ENCODE measurements at regions not wholly inside any gene's neighbourhood (a gene's known extent, or its start where the extent isn't known, plus 50 kb on each side); places are given as distances from the start of the nearest gene placed in this dataset.
"Not testable (repeated sequence)": the region's sequence is repeated elsewhere in the genome, so short reads cannot be mapped to it uniquely, and the experiment has no call there.

DNA sequence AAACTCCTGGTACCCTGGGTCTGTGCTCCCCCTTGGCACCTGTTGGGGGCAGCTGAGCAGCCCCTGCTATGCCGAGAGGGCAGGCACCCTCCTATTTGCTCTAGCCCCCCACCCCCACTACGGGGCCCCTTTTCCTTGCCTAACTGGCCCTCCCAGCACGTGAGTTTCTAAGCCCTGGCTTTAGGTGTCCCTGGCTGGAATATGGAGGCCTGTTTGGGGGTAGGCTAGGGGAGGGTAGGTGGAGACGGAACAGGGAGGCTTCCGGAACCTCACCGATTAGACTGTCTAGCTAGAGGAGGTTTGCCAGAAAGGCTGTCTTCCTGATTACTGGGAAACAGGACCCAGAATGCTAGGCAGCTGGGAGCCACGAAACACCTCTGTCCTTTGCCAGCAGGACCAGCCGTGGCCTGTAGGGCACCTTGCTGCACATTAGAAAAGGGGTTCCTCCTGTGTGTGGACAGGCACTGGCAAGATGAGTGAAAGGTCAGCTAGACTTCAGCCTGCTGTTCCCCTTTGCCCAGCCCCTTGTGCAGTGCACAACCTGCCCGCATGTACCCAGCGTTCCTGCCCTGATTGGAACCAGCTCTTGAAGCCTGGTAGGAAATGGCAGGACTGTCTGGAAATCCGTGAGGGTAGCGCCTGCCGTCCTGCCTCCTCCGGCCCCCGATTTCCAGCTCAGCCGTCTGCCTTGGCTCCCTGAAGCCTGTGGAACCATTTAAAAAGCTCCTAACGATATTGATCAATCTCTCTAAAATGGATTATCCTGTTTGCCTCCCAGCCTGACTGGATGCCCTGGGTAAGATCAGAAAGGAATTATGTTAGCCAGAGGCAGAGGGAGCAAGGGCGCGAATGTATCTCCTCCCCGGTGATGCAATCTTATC lies 83.4 kb upstream of the GSE1 start:
- no peaks in the 10 kb centered on the region for H3K9me3 Mint-ChIP-seq (ENCODE audit: low read depth)
- TF ChIP-seq CTCF (IDR thresholded peaks at IDR 0.05; ENCODE audit: unreplicated experiment): peak; percentile 33
- H3K36me3 Mint-ChIP-seq (ENCODE audit: insufficient read depth): no peaks in the 10 kb centered on the region
- peaks cover 32% of the 10 kb centered on the region for H3K4me1 Mint-ChIP-seq (ENCODE audit: low read depth)
- no peak overlapping the region for H3K27ac Mint-ChIP-seq
- no peak for DNase-seq (ENCODE audit: low spot score, unreplicated experiment)
- H3K27me3 Mint-ChIP-seq: peaks cover 14% of the 10 kb centered on the region
- H3K4me3 Mint-ChIP-seq (ENCODE audit: low read depth): no peak overlapping the region

DNA sequence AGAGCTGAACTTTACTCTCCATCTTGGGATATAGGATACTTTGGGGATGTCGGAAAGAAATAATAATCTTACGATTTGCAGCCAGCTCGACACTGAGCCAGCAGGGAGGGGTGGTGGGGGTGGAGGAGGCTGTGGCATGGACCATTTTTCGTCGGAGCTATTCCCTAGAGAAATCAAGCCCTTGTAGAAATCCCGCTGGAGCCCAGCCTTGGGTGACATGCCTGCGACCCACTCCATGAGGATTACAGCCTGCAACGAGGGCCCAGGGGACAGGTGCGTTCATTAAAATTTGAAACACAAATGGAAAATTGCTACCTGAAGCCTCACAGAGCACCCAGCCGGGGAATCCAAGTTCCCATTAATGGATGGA lies 82.8 kb upstream of the GSE1 start:
- no peak for TF ChIP-seq CTCF (IDR thresholded peaks at IDR 0.05; ENCODE audit: unreplicated experiment)
- peaks cover 38% of the 10 kb centered on the region for H3K4me1 Mint-ChIP-seq (ENCODE audit: low read depth)
- H3K9me3 Mint-ChIP-seq (ENCODE audit: low read depth): no peaks in the 10 kb centered on the region
- no peak overlapping the region for H3K27ac Mint-ChIP-seq
- no peaks in the 10 kb centered on the region for H3K36me3 Mint-ChIP-seq (ENCODE audit: insufficient read depth)
- no peak overlapping the region for H3K4me3 Mint-ChIP-seq (ENCODE audit: low read depth)
- H3K27me3 Mint-ChIP-seq: peaks cover 14% of the 10 kb centered on the region
- DNase-seq (ENCODE audit: low spot score, unreplicated experiment): no peak

- H3K9me3 Mint-ChIP-seq (ENCODE audit: low read depth): no peaks in the 10 kb centered on the region
- H3K4me1 Mint-ChIP-seq (ENCODE audit: low read depth): peaks cover 44% of the 10 kb centered on the region
- H3K4me3 Mint-ChIP-seq (ENCODE audit: low read depth): no peak overlapping the region
- no peak for DNase-seq (ENCODE audit: low spot score, unreplicated experiment)
- H3K27ac Mint-ChIP-seq: no peak overlapping the region
- H3K27me3 Mint-ChIP-seq: peaks cover 14% of the 10 kb centered on the region
- H3K36me3 Mint-ChIP-seq (ENCODE audit: insufficient read depth): no peaks in the 10 kb centered on the region
- TF ChIP-seq CTCF (IDR thresholded peaks at IDR 0.05; ENCODE audit: unreplicated experiment): no peak
These were observed 81.6 kb upstream of the GSE1 start for GRCh38 chr16:85531516-85531915.

DNA sequence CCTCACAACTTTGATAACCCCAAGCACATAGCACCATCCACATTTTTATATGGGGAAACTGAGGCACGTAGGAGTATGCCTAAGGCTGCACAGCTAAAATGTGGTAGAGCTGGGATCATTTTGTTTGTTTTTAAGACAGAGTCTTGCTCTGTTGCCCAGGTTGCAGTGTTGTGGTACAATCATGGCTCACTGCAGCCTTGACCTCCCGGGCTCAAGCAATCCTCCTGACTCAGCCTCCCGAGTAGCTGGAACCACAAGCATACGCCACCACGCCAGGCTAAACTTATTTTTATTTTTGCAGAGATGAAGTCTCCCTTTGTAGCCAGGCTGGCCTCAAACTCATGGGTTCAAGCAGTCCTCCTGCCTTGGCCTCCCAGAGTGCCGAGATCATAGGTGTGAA lies 81.0 kb upstream of the GSE1 start:
- DNase-seq (ENCODE audit: low spot score, unreplicated experiment): no peak
- Mint-ChIP-seq H3K36me3 (ENCODE audit: insufficient read depth) (no peaks in the 10 kb centered on the region), H3K4me1 (ENCODE audit: low read depth) (peaks cover 45% of the 10 kb centered on the region), H3K27ac (no peak overlapping the region), H3K4me3 (ENCODE audit: low read depth) (no peak overlapping the region), H3K9me3 (ENCODE audit: low read depth) (no peaks in the 10 kb centered on the region), H3K27me3 (peaks cover 14% of the 10 kb centered on the region)
- TF ChIP-seq CTCF (IDR thresholded peaks at IDR 0.05; ENCODE audit: unreplicated experiment): no peak

DNA sequence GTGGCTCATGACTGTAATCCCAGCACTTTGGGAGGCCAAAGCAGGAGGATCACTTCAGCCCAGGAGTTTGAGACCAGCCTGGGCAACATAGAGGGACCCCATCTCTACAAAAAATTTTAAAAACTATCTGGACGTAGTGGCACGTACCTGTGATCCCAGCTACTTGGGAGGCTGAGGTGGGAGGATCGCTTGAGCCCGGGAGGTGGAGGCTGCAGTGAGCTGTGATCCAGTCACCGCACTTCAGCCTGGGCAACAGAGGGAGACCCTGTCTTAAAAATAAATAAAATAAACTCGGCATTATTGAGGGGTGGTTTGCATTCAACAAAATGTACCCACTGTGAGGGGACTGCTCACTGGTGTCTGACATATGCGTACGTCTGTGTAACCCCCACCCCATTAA lies 79.5 kb upstream of the GSE1 start:
- H3K4me3 Mint-ChIP-seq (ENCODE audit: low read depth); H3K27ac Mint-ChIP-seq; DNase-seq (ENCODE audit: low spot score, unreplicated experiment); H3K27me3 Mint-ChIP-seq; H3K36me3 Mint-ChIP-seq (ENCODE audit: insufficient read depth); H3K9me3 Mint-ChIP-seq (ENCODE audit: low read depth): not testable (repeated sequence)
- H3K4me1 Mint-ChIP-seq (ENCODE audit: low read depth): peaks cover 49% of the 10 kb centered on the region
